ENCODE measurements at regions not wholly inside any gene's neighbourhood (a gene's known extent, or its start where the extent isn't known, plus 50 kb on each side); places are given as distances from the start of the nearest gene placed in this dataset.

GRCh38 chr17:79214940-79215604 lies 140.4 kb downstream of the ENGASE start:
- intact Hi-C loops (cut with DNase I) = no loop called here
- Histone ChIP-seq H3K4me3 (no peak overlapping the region), H3K27ac (no peak overlapping the region), H3K27me3 (no peaks in the 10 kb centered on the region), H3K9me3 (no peaks in the 10 kb centered on the region), H3K36me3 (replicated peaks in 1 of 2; ENCODE audit: insufficient read depth in 1 of 2, low read depth in 2 of 2) (no peaks in the 10 kb centered on the region), H3K4me1 (no peaks in the 10 kb centered on the region)
- no peak for ATAC-seq
- WGBS, 2 donors = 18 to 26% methylated on average over 8 to 20 of the region's 20 CpGs
- no peak for TF ChIP-seq CTCF (IDR thresholded peaks at IDR 0.05)
- no peak for TF ChIP-seq POLR2A (IDR thresholded peaks at IDR 0.05)
- no peak for DNase-seq

DNA sequence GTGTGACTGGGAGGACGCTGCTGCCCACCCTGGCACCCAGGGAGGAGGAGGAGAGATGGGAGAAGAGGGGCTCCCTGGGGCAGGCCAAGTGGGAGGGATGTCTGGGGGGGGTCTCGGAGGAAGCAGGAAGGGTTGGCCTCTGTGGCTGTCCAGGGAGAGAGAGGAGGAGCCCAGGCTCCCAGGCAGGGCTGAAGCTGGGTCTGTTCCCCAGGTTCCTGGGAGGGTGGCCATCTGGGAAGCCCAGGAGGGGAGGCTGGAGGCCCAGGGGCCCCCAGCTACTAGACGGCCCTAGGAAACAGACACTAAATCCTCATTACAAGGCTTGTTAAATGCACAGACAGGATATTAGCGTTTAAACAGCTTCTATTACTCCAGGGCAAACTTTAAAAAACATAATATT lies 139.8 kb downstream of the ENGASE start:
- 19 to 37% methylated on average over 3 to 4 of the region's 4 CpGs for WGBS, 2 donors
- intact Hi-C loops (cut with DNase I) = no loop called here

GRCh38 chr17:79213305-79213704 lies 138.7 kb downstream of the ENGASE start:
- no peaks in the 10 kb centered on the region for H3K27me3 ChIP-seq
- no peaks in the 10 kb centered on the region for H3K4me1 ChIP-seq
- H3K27ac ChIP-seq = no peak overlapping the region
- 67 to 76% methylated on average over 6 to 10 of the region's 10 CpGs for WGBS, 2 donors
- H3K4me3 ChIP-seq = no peak overlapping the region
- ATAC-seq (no peak), DNase-seq (no peak)
- H3K36me3 ChIP-seq (replicated peaks in 1 of 2; ENCODE audit: insufficient read depth in 1 of 2, low read depth in 2 of 2) = no peaks in the 10 kb centered on the region
- H3K9me3 ChIP-seq = no peaks in the 10 kb centered on the region
- intact Hi-C loops (cut with DNase I) = no loop called here
- TF ChIP-seq POLR2A (IDR thresholded peaks at IDR 0.05) (no peak), CTCF (IDR thresholded peaks at IDR 0.05) (no peak)

More for the DNA sequence above, 139.8 kb downstream of the ENGASE start:
- H3K4me1 ChIP-seq = no peaks in the 10 kb centered on the region
- H3K27me3 ChIP-seq = no peaks in the 10 kb centered on the region
- no peaks in the 10 kb centered on the region for H3K36me3 ChIP-seq (replicated peaks in 1 of 2; ENCODE audit: insufficient read depth in 1 of 2, low read depth in 2 of 2)
- no peak overlapping the region for H3K4me3 ChIP-seq
- H3K27ac ChIP-seq = no peak overlapping the region
- no peaks in the 10 kb centered on the region for H3K9me3 ChIP-seq
- TF ChIP-seq CTCF (IDR thresholded peaks at IDR 0.05) = no peak
- no peak for TF ChIP-seq POLR2A (IDR thresholded peaks at IDR 0.05)
- ATAC-seq (no peak), DNase-seq (no peak)

DNA sequence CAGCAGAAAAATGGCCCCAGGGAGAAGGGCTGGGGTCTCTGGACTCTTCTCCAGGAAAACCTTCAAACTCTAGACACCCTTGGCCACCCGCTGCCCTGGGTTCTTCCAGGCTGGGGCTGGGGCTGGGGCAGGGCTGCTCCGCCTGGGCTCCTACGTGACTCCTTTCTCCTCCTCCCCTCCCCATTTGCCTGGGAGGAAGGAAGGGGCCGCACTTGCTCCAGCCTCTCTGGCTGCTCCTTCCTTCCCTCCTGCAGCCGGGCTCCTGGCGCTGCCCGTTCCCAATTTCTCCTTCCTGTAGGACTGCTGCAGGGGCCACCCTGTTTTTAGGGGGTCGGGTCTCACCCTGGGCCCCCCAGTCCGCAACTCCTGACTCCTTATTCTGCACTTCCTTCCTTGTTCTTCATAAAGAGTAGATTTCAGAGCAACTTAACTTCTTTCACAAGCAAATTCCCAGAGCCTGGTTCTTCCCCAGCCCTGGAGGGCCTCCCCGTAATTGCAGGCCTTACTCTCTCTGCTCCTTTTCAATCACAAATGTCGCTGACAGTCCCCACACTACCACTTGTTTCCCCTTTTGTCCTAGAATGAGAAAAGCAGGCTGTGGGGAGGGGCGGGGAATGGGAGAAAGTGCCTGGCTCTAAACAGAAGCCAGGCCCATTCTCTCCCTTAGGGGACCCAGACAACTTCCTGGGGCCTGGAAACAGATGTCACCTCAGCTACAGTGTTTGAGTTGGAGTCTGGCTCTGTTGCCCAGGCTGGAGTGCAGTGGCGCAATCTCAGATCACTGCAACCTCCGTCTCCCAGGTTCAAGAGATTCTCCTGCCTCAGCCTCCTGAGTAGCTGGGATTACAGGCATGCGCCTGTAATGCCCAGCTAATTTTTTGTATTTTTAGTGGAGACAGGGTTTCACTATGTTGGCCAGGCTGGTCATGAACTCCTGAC lies 137.8 kb downstream of the ENGASE start:
- Histone ChIP-seq H3K4me1 (no peaks in the 10 kb centered on the region), H3K27ac (no peak overlapping the region), H3K4me3 (no peak overlapping the region), H3K27me3 (no peaks in the 10 kb centered on the region), H3K9me3 (no peaks in the 10 kb centered on the region), H3K36me3 (replicated peaks in 1 of 2; ENCODE audit: insufficient read depth in 1 of 2, low read depth in 2 of 2) (no peaks in the 10 kb centered on the region)
- 26 to 40% methylated on average over 10 to 15 of the region's 15 CpGs for WGBS, 2 donors
- no peak for TF ChIP-seq POLR2A (IDR thresholded peaks at IDR 0.05)
- no peak for TF ChIP-seq CTCF (IDR thresholded peaks at IDR 0.05)
- ATAC-seq (no peak), DNase-seq (no peak)
- intact Hi-C loops (cut with DNase I) = no loop called here

Measured in body of pancreas (tissue), 4 donors.